ENCODE measurements at regions not wholly inside any gene's neighbourhood (a gene's known extent, or its start where the extent isn't known, plus 50 kb on each side); places are given as distances from the start of the nearest gene placed in this dataset.

- TF ChIP-seq CTCF (conservative IDR thresholded peaks at IDR 0.05; ENCODE audit: low read depth, low read length) (no peak), EZH2 (IDR thresholded peaks at IDR 0.05; ENCODE audit: borderline replicate concordance, low read depth, low read length, poor library complexity, severe bottlenecking) (no peak)
Observed at GRCh38 chr10:36349445-36350078, 707.5 kb upstream of the FZD8 start.

All from A673 (cell line).